Panc1 (cell line): ENCODE measurements at regions not wholly inside any gene's neighbourhood (a gene's known extent, or its start where the extent isn't known, plus 50 kb on each side); places are given as distances from the start of the nearest gene placed in this dataset.

ENCODE experiments used
- ATAC-seq: fragments of 200-7000 bp; cut with Tn5 transposase; 2 replicates; pipeline ENCODE4 v1.9.1; 2020; ENCODE audit warnings: mild to moderate bottlenecking, moderate library complexity
- BruUV-seq: library from RNA; stranded (reverse); fragments of 400-500 nt; replicated peaks from 2 replicates; lab custom pipeline; 2021; lab: Mats Ljungman, UMichigan
- CTCF ChIA-PET: fragments of 300-600 bp; sonication (Branson Sonifier 250); formaldehyde crosslinking; loops from one replicate; lab custom pipeline; 2022; ENCODE audit warnings: antibody characterized with exemption; lab: Charles Lee
- POLR2A ChIA-PET: fragments of 300-600 bp; sonication (Branson Sonifier 250); formaldehyde crosslinking; loops from one replicate; lab custom pipeline; 2022; ENCODE audit warnings: antibody characterized with exemption; lab: Charles Lee
- DNase-seq: peaks from one replicate; pipeline ENCODE4 v3.0.0-alpha.2; 2010; ENCODE audit warnings: low read depth, low spot score
- H3K27ac ChIP-seq: 2 replicates; pipeline ENCODE4 v1.5.1; 2011; ENCODE audit warnings: mild to moderate bottlenecking, low read length, inconsistent platforms
- H3K27me3 ChIP-seq: fragments of 200-500 bp; sonication (Bioruptor generic); 2 replicates; pipeline ENCODE4 v1.6.0; 2014; ENCODE audit warnings: low read length, inconsistent platforms; ENCODE audit not compliant: control insufficient read depth, insufficient read depth
- H3K36me3 ChIP-seq: fragments of 200-500 bp; sonication (Bioruptor generic); 2 replicates; pipeline ENCODE4 v1.5.1; 2014; ENCODE audit warnings: inconsistent platforms, mild to moderate bottlenecking, low read length, moderate library complexity; ENCODE audit not compliant: control insufficient read depth, insufficient read depth
- H3K4me1 ChIP-seq: 2 replicates; pipeline ENCODE4 v1.5.1; 2011; ENCODE audit warnings: inconsistent platforms, mild to moderate bottlenecking, low read length, moderate library complexity; ENCODE audit not compliant: control insufficient read depth, insufficient read depth
- H3K4me3 ChIP-seq, 2 experiments: 2 replicates each; pipeline ENCODE4 v1.5.1; 2011 to 2012; ENCODE audit warnings: low read depth in 2 of 2, low read length in 2 of 2, mild to moderate bottlenecking in 2 of 2, inconsistent platforms in 1 of 2, moderate library complexity in 1 of 2
- H3K9me3 ChIP-seq: fragments of 200-500 bp; sonication (Bioruptor generic); 2 replicates; pipeline ENCODE4 v1.5.1; 2014; ENCODE audit warnings: low read depth, mild to moderate bottlenecking, inconsistent platforms, low read length, moderate library complexity; ENCODE audit not compliant: control insufficient read depth, insufficient read depth
- POLR2AphosphoS5 ChIP-seq: IDR thresholded peaks from 2 replicates; pipeline ENCODE4 v1.6.1; 2012; ENCODE audit warnings: mild to moderate bottlenecking, low read depth, low read length, moderate library complexity
- SIN3A ChIP-seq: IDR thresholded peaks from 2 replicates; pipeline ENCODE4 v1.6.1; 2012; ENCODE audit warnings: low read depth, mild to moderate bottlenecking, low read length, moderate library complexity, borderline replicate concordance; ENCODE audit not compliant: insufficient read depth
- TCF7L2 ChIP-seq: IDR thresholded peaks from 2 replicates; pipeline ENCODE4 v1.6.1; 2011; ENCODE audit warnings: mild to moderate bottlenecking, low read depth, low read length, inconsistent platforms
- in situ Hi-C: cut with HindIII; loops from 2 replicates; pipeline ENCODE4 v1.10.0; 2016; ENCODE audit warnings: low sequenced_read_pairs, low pct_unique_long_range_greater_than_20kb
- intact Hi-C: fragments of 100-400 bp; cut with micrococcal nuclease; formaldehyde crosslinking; loops from one replicate; pipeline ENCODE4 v1.10.0; 2022; ENCODE audit not compliant: unreplicated experiment
- TF ChIP-seq, protein P1 (sequence below), 2 experiments: IDR thresholded peaks; 2 replicates each; pipeline ENCODE4 v1.6.1; 2011 to 2012; ENCODE audit warnings: low read depth in 2 of 2, control low read depth in 1 of 2, low read length in 1 of 2, mild to moderate bottlenecking in 1 of 2, moderate library complexity in 1 of 2; ENCODE audit not compliant: insufficient read depth in 1 of 2
- TF ChIP-seq, protein P2 (sequence below): fragments of 450-650 bp; IDR thresholded peaks from 2 replicates; pipeline ENCODE4 v1.5.1; 2017; ENCODE audit warnings: mild to moderate bottlenecking

DNA sequence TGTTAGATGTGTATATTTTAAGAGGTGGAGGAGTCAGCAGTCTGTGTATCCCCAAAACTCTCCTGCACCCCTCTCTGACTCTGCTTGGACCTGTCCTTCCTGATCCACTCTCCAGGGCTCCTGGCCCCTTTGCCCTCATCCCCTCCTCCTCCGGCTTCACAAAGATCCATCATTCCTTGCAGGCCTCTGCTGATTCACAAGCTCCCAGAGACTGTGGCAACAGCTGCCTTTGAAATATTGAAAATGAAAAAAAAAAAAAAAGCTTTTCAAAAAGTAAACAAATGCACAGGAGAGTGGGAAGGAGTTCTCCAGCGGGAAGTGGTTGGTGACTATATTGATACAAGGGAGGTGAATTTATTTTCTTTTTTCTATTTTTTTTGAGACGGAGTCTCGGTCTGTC, 330.2 kb upstream of the SULF2 start:
- H3K27ac ChIP-seq, result no peak overlapping the region
- DNase-seq, result no peak
- in situ Hi-C loops (no loop called here), intact Hi-C loops (no loop called here)
- no peak for ATAC-seq
- TF ChIP-seq POLR2AphosphoS5 (no peak), TCF7L2 (no peak), SIN3A (no peak)
- TF ChIP-seq, protein P1, sequence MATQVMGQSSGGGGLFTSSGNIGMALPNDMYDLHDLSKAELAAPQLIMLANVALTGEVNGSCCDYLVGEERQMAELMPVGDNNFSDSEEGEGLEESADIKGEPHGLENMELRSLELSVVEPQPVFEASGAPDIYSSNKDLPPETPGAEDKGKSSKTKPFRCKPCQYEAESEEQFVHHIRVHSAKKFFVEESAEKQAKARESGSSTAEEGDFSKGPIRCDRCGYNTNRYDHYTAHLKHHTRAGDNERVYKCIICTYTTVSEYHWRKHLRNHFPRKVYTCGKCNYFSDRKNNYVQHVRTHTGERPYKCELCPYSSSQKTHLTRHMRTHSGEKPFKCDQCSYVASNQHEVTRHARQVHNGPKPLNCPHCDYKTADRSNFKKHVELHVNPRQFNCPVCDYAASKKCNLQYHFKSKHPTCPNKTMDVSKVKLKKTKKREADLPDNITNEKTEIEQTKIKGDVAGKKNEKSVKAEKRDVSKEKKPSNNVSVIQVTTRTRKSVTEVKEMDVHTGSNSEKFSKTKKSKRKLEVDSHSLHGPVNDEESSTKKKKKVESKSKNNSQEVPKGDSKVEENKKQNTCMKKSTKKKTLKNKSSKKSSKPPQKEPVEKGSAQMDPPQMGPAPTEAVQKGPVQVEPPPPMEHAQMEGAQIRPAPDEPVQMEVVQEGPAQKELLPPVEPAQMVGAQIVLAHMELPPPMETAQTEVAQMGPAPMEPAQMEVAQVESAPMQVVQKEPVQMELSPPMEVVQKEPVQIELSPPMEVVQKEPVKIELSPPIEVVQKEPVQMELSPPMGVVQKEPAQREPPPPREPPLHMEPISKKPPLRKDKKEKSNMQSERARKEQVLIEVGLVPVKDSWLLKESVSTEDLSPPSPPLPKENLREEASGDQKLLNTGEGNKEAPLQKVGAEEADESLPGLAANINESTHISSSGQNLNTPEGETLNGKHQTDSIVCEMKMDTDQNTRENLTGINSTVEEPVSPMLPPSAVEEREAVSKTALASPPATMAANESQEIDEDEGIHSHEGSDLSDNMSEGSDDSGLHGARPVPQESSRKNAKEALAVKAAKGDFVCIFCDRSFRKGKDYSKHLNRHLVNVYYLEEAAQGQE (IDR thresholded peaks at IDR 0.05; ENCODE audit: insufficient read depth in 1 of 2, low read depth in 2 of 2, low read length in 1 of 2), result no peak
- TF ChIP-seq, protein P2, sequence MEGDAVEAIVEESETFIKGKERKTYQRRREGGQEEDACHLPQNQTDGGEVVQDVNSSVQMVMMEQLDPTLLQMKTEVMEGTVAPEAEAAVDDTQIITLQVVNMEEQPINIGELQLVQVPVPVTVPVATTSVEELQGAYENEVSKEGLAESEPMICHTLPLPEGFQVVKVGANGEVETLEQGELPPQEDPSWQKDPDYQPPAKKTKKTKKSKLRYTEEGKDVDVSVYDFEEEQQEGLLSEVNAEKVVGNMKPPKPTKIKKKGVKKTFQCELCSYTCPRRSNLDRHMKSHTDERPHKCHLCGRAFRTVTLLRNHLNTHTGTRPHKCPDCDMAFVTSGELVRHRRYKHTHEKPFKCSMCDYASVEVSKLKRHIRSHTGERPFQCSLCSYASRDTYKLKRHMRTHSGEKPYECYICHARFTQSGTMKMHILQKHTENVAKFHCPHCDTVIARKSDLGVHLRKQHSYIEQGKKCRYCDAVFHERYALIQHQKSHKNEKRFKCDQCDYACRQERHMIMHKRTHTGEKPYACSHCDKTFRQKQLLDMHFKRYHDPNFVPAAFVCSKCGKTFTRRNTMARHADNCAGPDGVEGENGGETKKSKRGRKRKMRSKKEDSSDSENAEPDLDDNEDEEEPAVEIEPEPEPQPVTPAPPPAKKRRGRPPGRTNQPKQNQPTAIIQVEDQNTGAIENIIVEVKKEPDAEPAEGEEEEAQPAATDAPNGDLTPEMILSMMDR, result no peak
- no peak overlapping the region for H3K4me3 ChIP-seq
- no peaks in the 10 kb centered on the region for H3K4me1 ChIP-seq
- peaks cover 10% of the 10 kb centered on the region for H3K27me3 ChIP-seq
- ChIA-PET POLR2A (no interaction called here), CTCF (interaction anchor here (0.6 kb wide), 1 partner anchor 56 kb away, joined by 4 read pairs; no protein-coding TSS in a partner anchor)
- H3K9me3 ChIP-seq, result no peaks in the 10 kb centered on the region
- BruUV-seq, result no TSS peak
- no peaks in the 10 kb centered on the region for H3K36me3 ChIP-seq

DNA sequence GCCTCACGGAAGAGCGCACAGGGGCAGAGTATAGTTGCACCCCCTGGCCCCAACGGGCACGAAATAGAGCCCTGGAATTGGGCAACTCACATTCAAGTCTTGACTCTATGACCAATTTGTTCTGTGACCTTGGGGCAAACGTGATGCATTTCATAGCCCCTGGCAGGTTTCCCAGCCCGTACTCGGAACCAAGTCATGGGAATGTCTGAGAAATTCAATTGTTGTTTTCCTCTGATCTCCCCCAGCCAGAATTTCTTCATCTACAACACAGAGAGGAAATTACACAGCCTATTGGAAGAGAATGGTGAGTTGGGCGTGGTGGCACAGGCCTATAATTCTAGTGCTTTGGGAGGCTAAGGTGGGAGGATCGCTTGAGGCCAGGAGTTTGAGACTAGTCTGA, 322.3 kb upstream of the SULF2 start:
- CTCF ChIA-PET, result no interaction called here
- in situ Hi-C loops, result no loop called here

More for the DNA sequence above, 322.3 kb upstream of the SULF2 start:
- H3K36me3 ChIP-seq, result no peaks in the 10 kb centered on the region
- H3K4me3 ChIP-seq, result no peak overlapping the region
- DNase-seq, result no peak
- intact Hi-C loops, result no loop called here
- peaks cover 8% of the 10 kb centered on the region for H3K27me3 ChIP-seq
- H3K9me3 ChIP-seq, result no peaks in the 10 kb centered on the region
- H3K4me1 ChIP-seq, result no peaks in the 10 kb centered on the region
- ATAC-seq, result no peak
- no peak overlapping the region for H3K27ac ChIP-seq
- no TSS peak for BruUV-seq
- POLR2A ChIA-PET, result no interaction called here
- no peak for TF ChIP-seq TCF7L2
- no peak for TF ChIP-seq POLR2AphosphoS5
- TF ChIP-seq, protein P1 (IDR thresholded peaks at IDR 0.05; ENCODE audit: insufficient read depth in 1 of 2, low read depth in 2 of 2, low read length in 1 of 2), result no peak
- TF ChIP-seq SIN3A, result no peak
- TF ChIP-seq, protein P2, result no peak
